GM12865 (cell line): ENCODE measurements at regions not wholly inside any gene's neighbourhood (a gene's known extent, or its start where the extent isn't known, plus 50 kb on each side); places are given as distances from the start of the nearest gene placed in this dataset.

Experiments
- DNase-seq: peaks from one replicate; pipeline ENCODE4 v3.0.0; 2010; ENCODE audit warnings: low read depth
- H3K4me3 ChIP-seq: 2 replicates; pipeline ENCODE4 v1.5.1; 2011; ENCODE audit warnings: mild to moderate bottlenecking, low read depth, low read length, control low read depth
- TF ChIP-seq, protein P1 (sequence below): IDR thresholded peaks from 2 replicates; pipeline ENCODE4 v1.5.1; 2011; ENCODE audit warnings: low read length, control low read depth, low read depth, inconsistent platforms; ENCODE audit not compliant: insufficient read depth; ENCODE audit errors: missing control alignments

DNA sequence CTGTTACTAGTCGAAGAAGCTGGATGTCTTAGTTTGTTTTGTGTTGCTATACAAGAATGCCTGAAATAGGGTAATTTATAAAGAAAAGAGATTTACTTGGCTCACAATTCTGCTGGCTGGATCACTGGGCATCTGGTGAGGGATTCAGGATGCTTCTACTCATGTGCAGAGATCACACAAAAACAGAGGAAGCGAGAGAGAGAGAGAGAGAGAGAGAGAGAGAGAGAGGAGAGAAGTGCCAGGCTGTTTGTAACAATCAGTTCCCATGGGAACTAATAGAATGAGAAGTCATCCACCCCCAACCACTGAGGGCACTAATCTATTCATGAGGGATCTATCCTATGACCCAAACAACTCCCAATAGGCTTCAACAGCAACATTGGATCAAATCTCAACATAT lies 66.2 kb upstream of the FAM9A start:
- no peak for DNase-seq
- TF ChIP-seq, protein P1, sequence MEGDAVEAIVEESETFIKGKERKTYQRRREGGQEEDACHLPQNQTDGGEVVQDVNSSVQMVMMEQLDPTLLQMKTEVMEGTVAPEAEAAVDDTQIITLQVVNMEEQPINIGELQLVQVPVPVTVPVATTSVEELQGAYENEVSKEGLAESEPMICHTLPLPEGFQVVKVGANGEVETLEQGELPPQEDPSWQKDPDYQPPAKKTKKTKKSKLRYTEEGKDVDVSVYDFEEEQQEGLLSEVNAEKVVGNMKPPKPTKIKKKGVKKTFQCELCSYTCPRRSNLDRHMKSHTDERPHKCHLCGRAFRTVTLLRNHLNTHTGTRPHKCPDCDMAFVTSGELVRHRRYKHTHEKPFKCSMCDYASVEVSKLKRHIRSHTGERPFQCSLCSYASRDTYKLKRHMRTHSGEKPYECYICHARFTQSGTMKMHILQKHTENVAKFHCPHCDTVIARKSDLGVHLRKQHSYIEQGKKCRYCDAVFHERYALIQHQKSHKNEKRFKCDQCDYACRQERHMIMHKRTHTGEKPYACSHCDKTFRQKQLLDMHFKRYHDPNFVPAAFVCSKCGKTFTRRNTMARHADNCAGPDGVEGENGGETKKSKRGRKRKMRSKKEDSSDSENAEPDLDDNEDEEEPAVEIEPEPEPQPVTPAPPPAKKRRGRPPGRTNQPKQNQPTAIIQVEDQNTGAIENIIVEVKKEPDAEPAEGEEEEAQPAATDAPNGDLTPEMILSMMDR: no peak

DNA sequence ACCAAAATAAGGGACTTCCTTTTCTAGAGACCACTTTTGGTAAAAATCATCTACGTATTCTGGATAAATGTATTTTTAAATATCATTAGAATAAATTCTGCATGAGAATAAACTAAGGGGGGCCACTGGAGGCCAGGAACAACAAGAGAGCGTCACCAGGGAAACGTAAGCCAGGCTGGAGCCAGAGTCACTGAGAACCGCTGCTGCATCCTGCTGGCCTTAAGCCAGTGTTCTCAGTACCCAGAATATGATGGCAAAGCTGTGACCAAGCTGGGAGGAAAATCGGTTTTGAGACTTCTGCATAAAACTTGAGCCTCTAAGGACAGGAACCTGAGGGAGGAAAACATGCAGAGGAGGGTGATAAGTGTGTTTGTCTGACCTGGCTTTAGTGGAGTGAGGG lies 63.0 kb upstream of the FAM9A start:
- no peak for DNase-seq
- TF ChIP-seq, protein P1: no peak

More for the DNA sequence above, 66.2 kb upstream of the FAM9A start:
- H3K4me3 ChIP-seq: no peak overlapping the region

DNA sequence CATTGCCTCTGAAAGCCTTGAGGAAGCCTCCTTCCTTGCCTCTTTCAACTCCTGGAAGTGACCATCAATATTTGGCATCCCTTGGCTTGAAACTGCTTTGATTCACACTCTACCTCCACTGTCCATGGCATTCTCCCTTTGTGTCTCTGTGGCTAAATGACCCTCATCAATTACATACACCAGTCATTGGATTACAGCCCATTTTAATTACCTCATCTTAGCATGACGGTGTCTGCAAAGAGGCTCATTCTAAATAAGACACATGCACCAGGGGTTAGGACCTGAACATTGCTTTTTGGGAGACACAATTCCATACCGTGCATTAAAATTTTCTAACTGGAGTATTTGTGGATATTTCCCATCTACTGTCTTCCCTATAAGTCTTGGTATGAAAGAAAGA lies 60.7 kb upstream of the FAM9A start:
- TF ChIP-seq, protein P1: no peak
- H3K4me3 ChIP-seq: no peak overlapping the region
- no peak for DNase-seq

More for the DNA sequence above, 63.0 kb upstream of the FAM9A start:
- H3K4me3 ChIP-seq: no peak overlapping the region

DNA sequence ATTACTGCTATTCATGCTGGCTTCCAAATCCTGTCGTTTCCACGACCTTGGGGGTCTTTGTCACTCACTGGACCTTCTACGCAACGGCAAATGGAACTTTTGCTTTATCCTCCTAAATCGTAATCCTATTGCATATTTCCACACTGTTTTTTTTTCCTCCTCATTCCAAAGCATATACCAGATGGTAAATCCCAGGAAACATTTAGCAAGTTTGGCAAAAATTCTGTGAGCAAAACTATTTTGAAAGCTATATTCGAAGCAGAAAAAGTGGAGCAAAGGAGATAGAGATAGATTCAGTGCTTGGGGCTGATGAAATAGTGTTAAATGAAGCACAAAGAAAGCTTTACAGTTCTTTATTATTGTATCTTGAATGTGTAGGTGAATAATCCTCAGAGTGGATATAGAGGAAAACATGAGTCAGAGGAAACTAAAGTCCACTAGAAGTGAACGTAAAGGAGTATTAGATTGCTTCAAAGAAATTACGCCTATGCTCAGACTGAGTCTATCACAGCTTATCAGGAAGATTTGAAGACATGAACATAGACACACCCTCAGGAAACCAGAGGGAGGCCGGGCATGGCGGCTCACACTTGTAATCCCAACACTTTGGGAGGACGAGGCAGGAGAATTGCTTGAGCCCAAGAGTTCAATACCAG lies 50.2 kb upstream of the FAM9A start:
- H3K4me3 ChIP-seq: no peak overlapping the region
- no peak for DNase-seq
- TF ChIP-seq, protein P1: no peak
